Parathyroid adenoma (tissue), 2 donors: ENCODE measurements at regions not wholly inside any gene's neighbourhood (a gene's known extent, or its start where the extent isn't known, plus 50 kb on each side); places are given as distances from the start of the nearest gene placed in this dataset.
"Not testable (repeated sequence)": the region's sequence is repeated elsewhere in the genome, so short reads cannot be mapped to it uniquely, and the experiment has no call there.

Experiments used
- H2AFZ ChIP-seq: fragments of 300-600 bp; sonication (generic); one replicate; pipeline ENCODE4 v1.7.0; 2017; ENCODE audit warnings: antibody characterized with exemption, mild to moderate bottlenecking
- H3K27ac ChIP-seq: fragments of 300-600 bp; sonication (generic); one replicate; pipeline ENCODE4 v1.7.0; 2017
- H3K27me3 ChIP-seq: fragments of 300-600 bp; sonication (generic); one replicate; pipeline ENCODE4 v1.7.0; 2017; ENCODE audit warnings: low read length; ENCODE audit not compliant: control insufficient read depth, insufficient read depth
- H3K36me3 ChIP-seq: fragments of 300-600 bp; sonication (generic); one replicate; pipeline ENCODE4 v1.7.0; 2017; ENCODE audit warnings: low read length; ENCODE audit not compliant: control insufficient read depth, insufficient read depth
- H3K4me1 ChIP-seq: fragments of 300-600 bp; sonication (generic); one replicate; pipeline ENCODE4 v1.7.0; 2017; ENCODE audit warnings: control low read depth
- H3K4me2 ChIP-seq: fragments of 300-600 bp; sonication (generic); one replicate; pipeline ENCODE4 v1.7.0; 2017; ENCODE audit warnings: low read length
- H3K4me3 ChIP-seq: fragments of 300-600 bp; sonication (generic); one replicate; pipeline ENCODE4 v1.7.0; 2017; ENCODE audit warnings: low read depth, low read length
- H3K79me2 ChIP-seq: fragments of 300-600 bp; sonication (generic); one replicate; pipeline ENCODE4 v1.7.0; 2017; ENCODE audit warnings: control low read depth
- H3K9ac ChIP-seq: fragments of 300-600 bp; sonication (generic); one replicate; pipeline ENCODE4 v1.7.0; 2017; ENCODE audit warnings: mild to moderate bottlenecking
- H3K9me3 ChIP-seq: fragments of 300-600 bp; sonication (generic); one replicate; pipeline ENCODE4 v1.7.0; 2017; ENCODE audit warnings: low read length; ENCODE audit not compliant: control insufficient read depth
- CTCF ChIP-seq: fragments of 300-600 bp; sonication (generic); IDR thresholded peaks from one replicate; pipeline ENCODE4 v1.7.0; 2017; ENCODE audit warnings: antibody characterized with exemption, mild to moderate bottlenecking
- donor health status: primary hyperparathyroidism.

- no peak overlapping the region for H3K4me2 ChIP-seq
- H3K9ac ChIP-seq = no peak overlapping the region
- TF ChIP-seq CTCF = no peak
- no peaks in the 10 kb centered on the region for H3K9me3 ChIP-seq
- H3K4me3 ChIP-seq = no peak overlapping the region
- no peaks in the 10 kb centered on the region for H3K36me3 ChIP-seq
- no peaks in the 10 kb centered on the region for H3K4me1 ChIP-seq
- no peaks in the 10 kb centered on the region for H3K27me3 ChIP-seq
- H2AFZ ChIP-seq = no peak overlapping the region
- H3K27ac ChIP-seq = no peak overlapping the region
- H3K79me2 ChIP-seq = no peaks in the 10 kb centered on the region
These were observed 105.6 kb downstream of the TMEM121 start for GRCh38 chr14:105632010-105632409.

- H2AFZ ChIP-seq, H3K27me3 ChIP-seq, H3K4me1 ChIP-seq, H3K36me3 ChIP-seq, H3K4me2 ChIP-seq, H3K27ac ChIP-seq, H3K9me3 ChIP-seq, H3K4me3 ChIP-seq, H3K9ac ChIP-seq, H3K79me2 ChIP-seq: not testable (repeated sequence)
These were observed 107.2 kb downstream of the TMEM121 start for GRCh38 chr14:105633596-105633995.

GRCh38 chr14:105635560-105635959 lies 109.2 kb downstream of the TMEM121 start:
- H3K4me1 ChIP-seq = no peaks in the 10 kb centered on the region
- H3K27me3 ChIP-seq = no peaks in the 10 kb centered on the region
- no peak for TF ChIP-seq CTCF
- no peak overlapping the region for H3K4me2 ChIP-seq
- no peaks in the 10 kb centered on the region for H3K9me3 ChIP-seq
- H3K27ac ChIP-seq = no peak overlapping the region
- H3K4me3 ChIP-seq = no peak overlapping the region
- no peak overlapping the region for H2AFZ ChIP-seq
- H3K9ac ChIP-seq = no peak overlapping the region
- H3K36me3 ChIP-seq = no peaks in the 10 kb centered on the region
- H3K79me2 ChIP-seq = no peaks in the 10 kb centered on the region

- not testable (repeated sequence) for H2AFZ ChIP-seq, H3K9ac ChIP-seq, H3K27ac ChIP-seq, H3K9me3 ChIP-seq, H3K4me1 ChIP-seq, H3K4me3 ChIP-seq, H3K27me3 ChIP-seq, H3K79me2 ChIP-seq, H3K4me2 ChIP-seq, H3K36me3 ChIP-seq
These were observed 109.6 kb downstream of the TMEM121 start for GRCh38 chr14:105636021-105636420.

GRCh38 chr14:105636935-105637334 lies 110.6 kb downstream of the TMEM121 start:
- Histone ChIP-seq H3K36me3 (no peaks in the 10 kb centered on the region), H3K79me2 (no peaks in the 10 kb centered on the region), H3K27me3 (no peaks in the 10 kb centered on the region), H3K27ac (no peak overlapping the region), H3K4me1 (no peaks in the 10 kb centered on the region), H3K9ac (no peak overlapping the region), H3K4me3 (no peak overlapping the region), H2AFZ (no peak overlapping the region), H3K9me3 (no peaks in the 10 kb centered on the region), H3K4me2 (no peak overlapping the region)
- no peak for TF ChIP-seq CTCF

- not testable (repeated sequence) for H2AFZ ChIP-seq, H3K27me3 ChIP-seq, H3K9me3 ChIP-seq, H3K4me1 ChIP-seq, H3K4me2 ChIP-seq, H3K27ac ChIP-seq, H3K36me3 ChIP-seq, H3K79me2 ChIP-seq, H3K9ac ChIP-seq, H3K4me3 ChIP-seq
These were observed 111.0 kb downstream of the TMEM121 start for GRCh38 chr14:105637345-105637744.

- H3K36me3 ChIP-seq, H3K4me3 ChIP-seq, H3K79me2 ChIP-seq, H2AFZ ChIP-seq, H3K9me3 ChIP-seq, H3K4me2 ChIP-seq, H3K27ac ChIP-seq, H3K27me3 ChIP-seq, H3K4me1 ChIP-seq, H3K9ac ChIP-seq: not testable (repeated sequence)
These were observed 113.9 kb downstream of the TMEM121 start for GRCh38 chr14:105639969-105640931.
